ENCODE measurements at regions not wholly inside any gene's neighbourhood (a gene's known extent, or its start where the extent isn't known, plus 50 kb on each side); places are given as distances from the start of the nearest gene placed in this dataset.

DNA sequence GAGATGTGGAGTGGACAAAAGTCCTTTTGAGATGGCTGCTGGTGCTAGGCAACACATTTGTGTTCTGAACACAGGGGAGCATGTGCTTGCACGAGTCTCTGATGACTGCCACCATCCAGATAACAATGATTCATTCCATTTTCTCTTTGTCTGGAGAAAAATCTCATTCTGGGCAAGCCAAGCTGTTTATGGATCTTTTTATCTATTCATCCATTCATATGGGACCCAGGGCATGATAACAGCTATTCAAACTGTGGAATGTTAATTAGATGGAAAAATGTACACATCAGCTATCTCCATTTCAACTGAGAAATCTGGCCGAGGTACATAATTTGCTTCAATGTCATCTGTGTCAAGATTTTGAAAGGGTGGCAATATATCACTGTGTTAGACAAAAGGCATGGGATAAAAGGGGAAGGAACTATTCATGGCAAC is 117.5 kb upstream of the ZBED5 start:
- Histone ChIP-seq H3K79me2 (ENCODE audit: control insufficient read depth, insufficient read depth, low read length) (no peaks in the 10 kb centered on the region), H3K4me2 (ENCODE audit: insufficient read depth, low read length) (no peak overlapping the region), H3K9me3 (replicated peaks; ENCODE audit: control insufficient read depth, insufficient read depth, low read length) (no peaks in the 10 kb centered on the region), H3K4me3 (replicated peaks in 1 of 3; ENCODE audit: insufficient read depth in 1 of 3, low read depth in 1 of 3, low read length in 3 of 3) (no peak overlapping the region), H3K36me3 (ENCODE audit: control insufficient read depth in 2 of 2, extremely low read depth in 1 of 2, insufficient read depth in 2 of 2, low read length in 2 of 2) (no peaks in the 10 kb centered on the region), H3K4me1 (ENCODE audit: control insufficient read depth, extremely low read depth, insufficient read depth, low read length) (no peaks in the 10 kb centered on the region), H3K9me1 (replicated peaks; ENCODE audit: control insufficient read depth, extremely low read depth, insufficient read depth, low read length) (no peaks in the 10 kb centered on the region), H4K20me1 (replicated peaks; ENCODE audit: control insufficient read depth, extremely low read depth, insufficient read depth, low read length) (no peaks in the 10 kb centered on the region), H3K27me3 (ENCODE audit: control insufficient read depth in 2 of 2, insufficient read depth in 2 of 2, low read length in 2 of 2) (peaks cover 11 to 14% of the 10 kb centered on the region in 2 experiments), H3K9ac (replicated peaks; ENCODE audit: extremely low read depth, insufficient read depth, low read length) (no peak overlapping the region), H2AFZ (ENCODE audit: low read depth, low read length) (no peak overlapping the region), H3K27ac (ENCODE audit: insufficient read depth, low read depth, low read length) (no peak overlapping the region)
- intact Hi-C loops (cut with micrococcal nuclease) (no loop called here), dilution Hi-C loops (cut with MboI; ENCODE audit: extremely low pct_ligation_motif_present, low sequenced_read_pairs) (no loop called here)
- no TSS peak for BruUV-seq (replicated peaks)
- TF ChIP-seq EZH2 (IDR thresholded peaks at IDR 0.05; ENCODE audit: borderline replicate concordance, low read depth, low read length, severe bottlenecking) (no peak), JUN (IDR thresholded peaks at IDR 0.05; ENCODE audit: borderline replicate concordance, insufficient read depth, insufficient read length, low read depth) (no peak), POLR2AphosphoS5 (IDR thresholded peaks at IDR 0.05; ENCODE audit: insufficient read depth, low read depth, low read length) (no peak), GATA2 (IDR thresholded peaks at IDR 0.05; ENCODE audit: insufficient read depth, insufficient read length, low read depth, low read length) (no peak), MYC (IDR thresholded peaks at IDR 0.05; ENCODE audit: low read depth, low read length) (no peak), POLR2A (IDR thresholded peaks at IDR 0.05; ENCODE audit: low read depth, low read length) (no peak), FOS (IDR thresholded peaks at IDR 0.05; ENCODE audit: borderline replicate concordance, insufficient read depth, low read length) (no peak)
- TF ChIP-seq, protein P1, sequence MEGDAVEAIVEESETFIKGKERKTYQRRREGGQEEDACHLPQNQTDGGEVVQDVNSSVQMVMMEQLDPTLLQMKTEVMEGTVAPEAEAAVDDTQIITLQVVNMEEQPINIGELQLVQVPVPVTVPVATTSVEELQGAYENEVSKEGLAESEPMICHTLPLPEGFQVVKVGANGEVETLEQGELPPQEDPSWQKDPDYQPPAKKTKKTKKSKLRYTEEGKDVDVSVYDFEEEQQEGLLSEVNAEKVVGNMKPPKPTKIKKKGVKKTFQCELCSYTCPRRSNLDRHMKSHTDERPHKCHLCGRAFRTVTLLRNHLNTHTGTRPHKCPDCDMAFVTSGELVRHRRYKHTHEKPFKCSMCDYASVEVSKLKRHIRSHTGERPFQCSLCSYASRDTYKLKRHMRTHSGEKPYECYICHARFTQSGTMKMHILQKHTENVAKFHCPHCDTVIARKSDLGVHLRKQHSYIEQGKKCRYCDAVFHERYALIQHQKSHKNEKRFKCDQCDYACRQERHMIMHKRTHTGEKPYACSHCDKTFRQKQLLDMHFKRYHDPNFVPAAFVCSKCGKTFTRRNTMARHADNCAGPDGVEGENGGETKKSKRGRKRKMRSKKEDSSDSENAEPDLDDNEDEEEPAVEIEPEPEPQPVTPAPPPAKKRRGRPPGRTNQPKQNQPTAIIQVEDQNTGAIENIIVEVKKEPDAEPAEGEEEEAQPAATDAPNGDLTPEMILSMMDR (IDR thresholded peaks at IDR 0.05; ENCODE audit: extremely low read depth in 1 of 2, insufficient read depth in 1 of 2, low read depth in 1 of 2, low read length in 2 of 2) = no peak
- TF ChIP-seq, protein P2, sequence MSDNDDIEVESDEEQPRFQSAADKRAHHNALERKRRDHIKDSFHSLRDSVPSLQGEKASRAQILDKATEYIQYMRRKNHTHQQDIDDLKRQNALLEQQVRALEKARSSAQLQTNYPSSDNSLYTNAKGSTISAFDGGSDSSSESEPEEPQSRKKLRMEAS (IDR thresholded peaks at IDR 0.05; ENCODE audit: insufficient read depth, insufficient read length) = no peak
- ChIA-PET CTCF (interaction anchor here (1.1 to 2.4 kb wide), 2 partner anchors 14 to 41 kb away, joined by 3 to 8 read pairs; no protein-coding TSS in a partner anchor), POLR2A (no interaction called here)
- DNase-seq (ENCODE audit: low read depth, low spot score) (no peak), FAIRE-seq (no peak)
